Lower leg skin (tissue), 3 donors: ENCODE measurements at regions not wholly inside any gene's neighbourhood (a gene's known extent, or its start where the extent isn't known, plus 50 kb on each side); places are given as distances from the start of the nearest gene placed in this dataset.

Source experiments
- POLR2A ChIP-seq, 2 donors: fragments of 450-650 bp; IDR thresholded peaks; one replicate each; pipeline ENCODE4 v1.6.1; 2016 to 2017; ENCODE audit warnings: antibody characterized with exemption in 2 of 2, mild to moderate bottlenecking in 1 of 2, moderate library complexity in 1 of 2
- TF ChIP-seq, protein P1 (sequence below), 3 donors: fragments of 450-650 bp; IDR thresholded peaks; one replicate each; pipeline ENCODE4 v1.5.1; 2016; ENCODE audit warnings: antibody characterized with exemption in 3 of 3, mild to moderate bottlenecking in 3 of 3, moderate library complexity in 2 of 3

DNA sequence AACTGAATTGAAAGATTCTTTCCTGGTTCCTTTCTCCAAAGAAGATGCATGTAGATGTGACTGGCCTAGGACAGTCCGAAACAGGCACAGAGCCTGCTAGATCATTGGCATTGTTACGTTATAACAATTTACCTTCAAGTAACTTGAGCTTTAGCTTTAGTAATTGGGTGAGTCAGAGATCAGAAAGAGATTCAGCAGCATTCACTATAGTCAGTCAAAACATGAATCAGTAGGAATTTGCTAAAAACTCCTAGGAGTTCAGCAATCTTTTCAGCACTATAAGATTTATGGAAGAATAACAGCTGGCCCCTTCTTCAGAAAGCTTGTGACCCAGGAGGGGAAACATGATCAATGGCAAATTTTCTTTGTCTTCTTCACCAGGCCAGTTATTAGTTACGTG is 281.7 kb upstream of the PRDM1 start:
- TF ChIP-seq, protein P1, sequence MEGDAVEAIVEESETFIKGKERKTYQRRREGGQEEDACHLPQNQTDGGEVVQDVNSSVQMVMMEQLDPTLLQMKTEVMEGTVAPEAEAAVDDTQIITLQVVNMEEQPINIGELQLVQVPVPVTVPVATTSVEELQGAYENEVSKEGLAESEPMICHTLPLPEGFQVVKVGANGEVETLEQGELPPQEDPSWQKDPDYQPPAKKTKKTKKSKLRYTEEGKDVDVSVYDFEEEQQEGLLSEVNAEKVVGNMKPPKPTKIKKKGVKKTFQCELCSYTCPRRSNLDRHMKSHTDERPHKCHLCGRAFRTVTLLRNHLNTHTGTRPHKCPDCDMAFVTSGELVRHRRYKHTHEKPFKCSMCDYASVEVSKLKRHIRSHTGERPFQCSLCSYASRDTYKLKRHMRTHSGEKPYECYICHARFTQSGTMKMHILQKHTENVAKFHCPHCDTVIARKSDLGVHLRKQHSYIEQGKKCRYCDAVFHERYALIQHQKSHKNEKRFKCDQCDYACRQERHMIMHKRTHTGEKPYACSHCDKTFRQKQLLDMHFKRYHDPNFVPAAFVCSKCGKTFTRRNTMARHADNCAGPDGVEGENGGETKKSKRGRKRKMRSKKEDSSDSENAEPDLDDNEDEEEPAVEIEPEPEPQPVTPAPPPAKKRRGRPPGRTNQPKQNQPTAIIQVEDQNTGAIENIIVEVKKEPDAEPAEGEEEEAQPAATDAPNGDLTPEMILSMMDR (IDR thresholded peaks at IDR 0.05) = no peak
- no peak for TF ChIP-seq POLR2A (IDR thresholded peaks at IDR 0.05)
